Spleen (tissue), 11 donors: ENCODE measurements at regions not wholly inside any gene's neighbourhood (a gene's known extent, or its start where the extent isn't known, plus 50 kb on each side); places are given as distances from the start of the nearest gene placed in this dataset.
"Not testable (repeated sequence)": the region's sequence is repeated elsewhere in the genome, so short reads cannot be mapped to it uniquely, and the experiment has no call there.

ENCODE experiments used
- DNase-seq: peaks from one replicate; pipeline ENCODE4 v3.0.0-alpha.2; 2020
- H3K27ac ChIP-seq, 8 donors: fragments of 200-600 bp; sonication (generic) in 7 of 8; 1 replicate in 4 of 8; 2 replicates in 4 of 8; pipeline versions ENCODE4 v1.5.0 to v1.8.0; 2016 to 2021; ENCODE audit warnings: inconsistent platforms in 4 of 8, mild to moderate bottlenecking in 4 of 8, moderate library complexity in 1 of 8
- H3K27me3 ChIP-seq, 7 donors: fragments of 200-600 bp; sonication (generic) in 6 of 7; replicated peaks in 1 of 7; 1 replicate in 4 of 7; 2 replicates in 3 of 7; pipeline versions ENCODE4 v1.5.0 to v1.8.0; 2016 to 2021; ENCODE audit warnings: inconsistent platforms in 3 of 7, mild to moderate bottlenecking in 1 of 7
- H3K36me3 ChIP-seq, 6 donors: fragments of 200-600 bp; sonication (generic) in 5 of 6; 1 replicate in 4 of 6; 2 replicates in 2 of 6; pipeline versions ENCODE4 v1.5.0 to v1.8.0; 2016 to 2021; ENCODE audit warnings: inconsistent platforms in 2 of 6
- H3K4me1 ChIP-seq, 6 donors: fragments of 200-600 bp; sonication (generic) in 5 of 6; 1 replicate in 3 of 6; 2 replicates in 3 of 6; pipeline versions ENCODE4 v1.5.0 to v1.8.0; 2016 to 2021; ENCODE audit warnings: inconsistent platforms in 3 of 6
- H3K4me3 ChIP-seq, 8 donors: fragments of 200-600 bp; sonication (generic) in 7 of 8; 1 replicate in 4 of 8; 2 replicates in 4 of 8; pipeline versions ENCODE4 v1.5.0 to v1.8.0; 2016 to 2021; ENCODE audit warnings: inconsistent platforms in 4 of 8, mild to moderate bottlenecking in 4 of 8, moderate library complexity in 2 of 8
- H3K9me3 ChIP-seq, 8 donors: fragments of 200-600 bp; sonication (generic) in 7 of 8; 1 replicate in 4 of 8; 2 replicates in 4 of 8; pipeline versions ENCODE4 v1.5.0 to v1.8.0; 2016 to 2021; ENCODE audit warnings: inconsistent platforms in 4 of 8
- CTCF ChIP-seq, 11 experiments: fragments of 200-600 bp in 7 of 11; fragments of 450-650 bp in 4 of 11; sonication (generic) in 4 of 11; IDR thresholded peaks in 8 of 11; conservative IDR thresholded peaks in 3 of 11; 1 replicate in 7 of 11; 2 replicates in 4 of 11; pipeline versions ENCODE4 v1.4.0 to v1.8.0; 2016 to 2021; ENCODE audit warnings: antibody characterized with exemption in 11 of 11, inconsistent platforms in 4 of 11, mild to moderate bottlenecking in 1 of 11
- POLR2A ChIP-seq, 3 donors: fragments of 450-650 bp; IDR thresholded peaks; one replicate each; pipeline ENCODE4 v1.5.1; 2017; ENCODE audit warnings: antibody characterized with exemption in 3 of 3, mild to moderate bottlenecking in 1 of 3
- POLR2AphosphoS5 ChIP-seq, 3 donors: sonication (generic); formaldehyde crosslinking; IDR thresholded peaks; one replicate each; pipeline ENCODE4 v1.5.1; 2017; ENCODE audit warnings: antibody characterized with exemption in 3 of 3
- WGBS, 5 donors: extraction: QIAGEN DNeasy Blood & Tissue Kit in 3 of 5; methylation state at CpG; one replicate each; pipeline versions ENCODE4 v1.1.5 to v1.1.7; 2013 to 2018; 5-methylcytosine and 5-hydroxymethylcytosine counted together
- intact Hi-C: fragments of 100-400 bp; cut with DNase I; formaldehyde crosslinking; loops from one replicate; pipeline ENCODE4 v1.15.0; 2023; ENCODE audit warnings: low total_unique reads
- donor health status: healthy with polysubstance abuse.
- donor health status: DM: no; HTN: no; CAD: no; lungs with moderate emphysema.
- donor health status: DM: no; HTN: no; CAD: no.
- donor health status: Bipolar disorder and iron deficiency.
- donor health status: healthy.
- donor health status: DM: no; HTN: no; CAD: no.
- donor health status: DM: yes; HTN: yes; CAD: no.

DNA sequence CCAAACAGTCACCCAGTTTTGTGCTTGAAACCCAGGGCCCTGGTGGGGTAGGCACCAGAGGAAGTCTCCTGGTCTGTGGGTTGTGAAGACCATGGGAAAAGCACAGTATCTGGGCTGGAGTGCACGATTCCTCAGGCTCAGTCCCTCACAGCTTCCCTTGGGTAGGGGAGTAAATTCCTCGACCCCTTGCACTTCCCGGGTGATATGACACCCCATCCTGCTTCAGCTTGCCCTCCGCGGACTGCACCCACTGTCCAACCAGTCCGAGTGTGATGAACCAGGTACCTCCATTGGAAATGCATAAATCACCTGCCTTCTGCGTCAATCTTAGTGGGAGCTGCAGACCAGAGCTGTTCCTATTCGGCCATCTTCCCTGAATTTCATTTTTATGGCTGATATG is 133.9 kb upstream of the KCTD3 start:
- WGBS, 5 donors = 79 to 88% (median 86%) methylated on average over 8 of the region's 8 CpGs
- Histone ChIP-seq H3K4me1 (no peaks in the 10 kb centered on the region), H3K27ac (no peak overlapping the region), H3K4me3 (no peak overlapping the region), H3K9me3 (peaks cover 0 to 52% (median 17%) of the 10 kb centered on the region in 8 donors), H3K27me3 (no peaks in the 10 kb centered on the region), H3K36me3 (no peaks in the 10 kb centered on the region)
- no peak for TF ChIP-seq POLR2A (IDR thresholded peaks at IDR 0.05)
- no peak for TF ChIP-seq POLR2AphosphoS5 (IDR thresholded peaks at IDR 0.05)
- no peak for TF ChIP-seq CTCF (IDR thresholded peaks at IDR 0.05 in 8 of 11, conservative IDR thresholded peaks at IDR 0.05 in 3 of 11)
- DNase-seq = no peak
- intact Hi-C loops = no loop called here

DNA sequence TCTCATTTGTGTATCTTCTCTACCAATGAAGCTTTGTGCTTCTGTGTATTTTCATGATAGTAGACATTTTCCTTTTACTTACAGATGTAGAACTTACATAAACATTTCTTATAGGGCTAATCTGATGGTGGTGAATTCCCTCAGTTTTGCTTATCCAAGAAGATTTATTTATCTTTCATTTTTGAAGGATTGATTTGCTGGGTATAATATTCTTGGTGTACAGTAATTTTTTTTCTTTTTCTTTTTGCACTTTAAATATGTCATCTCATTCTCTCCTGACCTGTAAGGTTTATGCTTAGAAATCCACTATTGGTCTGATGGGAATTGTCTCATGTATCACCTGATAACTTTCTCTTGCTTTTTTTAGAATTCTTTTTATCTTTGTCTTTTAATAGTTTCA is 127.6 kb upstream of the KCTD3 start:
- Histone ChIP-seq H3K27ac (no peak overlapping the region), H3K4me3 (no peak overlapping the region), H3K4me1 (no peaks in the 10 kb centered on the region), H3K36me3 (no peaks in the 10 kb centered on the region), H3K9me3 (peaks cover 0 to 65% (median 43%) of the 10 kb centered on the region in 8 donors), H3K27me3 (no peaks in the 10 kb centered on the region)
- TF ChIP-seq CTCF (IDR thresholded peaks at IDR 0.05 in 8 of 11, conservative IDR thresholded peaks at IDR 0.05 in 3 of 11) = no peak
- TF ChIP-seq POLR2A (IDR thresholded peaks at IDR 0.05) = no peak
- intact Hi-C loops = no loop called here
- DNase-seq = no peak

DNA sequence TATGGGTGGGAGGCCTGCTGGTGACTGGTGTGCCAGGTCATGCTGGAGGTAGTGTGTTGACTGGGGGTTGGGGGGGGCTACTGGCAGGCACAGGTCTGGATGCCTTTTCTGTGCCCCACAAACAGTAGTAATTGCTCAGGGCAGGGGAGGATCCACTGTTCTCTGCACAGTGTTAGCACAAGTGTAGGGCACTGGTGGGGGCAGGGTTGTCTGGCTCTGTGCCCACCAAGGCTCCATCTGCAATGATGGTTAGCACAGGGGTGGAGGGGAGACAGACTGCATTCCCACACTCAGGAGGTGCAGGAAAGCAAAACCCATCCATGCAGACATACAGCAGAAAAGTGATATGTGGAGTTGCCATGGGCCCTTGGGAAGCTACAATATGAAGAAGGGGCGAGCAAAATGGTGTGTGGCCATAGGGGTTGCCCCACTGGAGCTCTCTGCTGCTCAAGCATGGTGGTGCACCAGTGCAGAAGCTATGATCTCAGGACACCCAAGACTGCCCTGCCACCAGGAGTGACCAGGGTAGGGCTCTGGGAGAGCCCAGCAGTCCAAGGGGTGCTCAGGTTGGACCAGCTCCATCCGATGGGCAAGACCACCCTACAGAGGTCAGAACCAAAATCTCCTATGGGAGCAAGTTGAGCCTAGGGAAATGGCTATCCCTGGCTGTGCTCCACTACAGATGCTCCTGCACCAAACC is 122.2 kb upstream of the KCTD3 start:
- Histone ChIP-seq H3K36me3 (no peaks in the 10 kb centered on the region), H3K27ac (no peak overlapping the region), H3K4me3 (no peak overlapping the region), H3K4me1 (no peaks in the 10 kb centered on the region), H3K27me3 (no peaks in the 10 kb centered on the region), H3K9me3 (peaks cover 0 to 30% (median 18%) of the 10 kb centered on the region in 8 donors)
- intact Hi-C loops = no loop called here
- 74 to 86% (median 83%) methylated on average over 1 to 2 of the region's 2 CpGs for WGBS, 5 donors
- DNase-seq = peak; percentile 58
- no peak for TF ChIP-seq POLR2AphosphoS5 (IDR thresholded peaks at IDR 0.05)
- TF ChIP-seq CTCF (IDR thresholded peaks at IDR 0.05 in 8 of 11, conservative IDR thresholded peaks at IDR 0.05 in 3 of 11) = no peak
- TF ChIP-seq POLR2A (IDR thresholded peaks at IDR 0.05) = no peak

- intact Hi-C loops, H3K27ac ChIP-seq: not testable (repeated sequence)
- WGBS, 5 donors = 71 to 83% (median 77%) methylated on average over 6 of the region's 6 CpGs
Observed at GRCh38 chr1:215448014-215448413, 119.1 kb upstream of the KCTD3 start.

GRCh38 chr1:215449147-215449546 is 118.0 kb upstream of the KCTD3 start:
- H3K4me1 ChIP-seq, intact Hi-C loops, H3K9me3 ChIP-seq, DNase-seq, H3K27ac ChIP-seq, H3K36me3 ChIP-seq, H3K4me3 ChIP-seq, H3K27me3 ChIP-seq: not testable (repeated sequence)
- 57 to 87% (median 71%) methylated on average over 1 of the region's 1 CpG for WGBS, 5 donors

More at GRCh38 chr1:215448014-215448413, 119.1 kb upstream of the KCTD3 start:
- not testable (repeated sequence) for DNase-seq, H3K36me3 ChIP-seq, H3K4me3 ChIP-seq, H3K9me3 ChIP-seq, H3K27me3 ChIP-seq, H3K4me1 ChIP-seq
